GM10266 (cell line): ENCODE measurements at regions not wholly inside any gene's neighbourhood (a gene's known extent, or its start where the extent isn't known, plus 50 kb on each side); places are given as distances from the start of the nearest gene placed in this dataset.
"Not testable (repeated sequence)": the region's sequence is repeated elsewhere in the genome, so short reads cannot be mapped to it uniquely, and the experiment has no call there.

Experiments
- DNase-seq: peaks from one replicate; pipeline ENCODE4 v3.0.0; 2012; ENCODE audit errors: extremely low spot score
- TF ChIP-seq, protein P1 (sequence below): IDR thresholded peaks from 2 replicates; pipeline ENCODE4 v1.5.1; 2012; ENCODE audit warnings: mild to moderate bottlenecking, low read depth; ENCODE audit not compliant: control insufficient read depth, insufficient read depth; ENCODE audit errors: missing control alignments

DNA sequence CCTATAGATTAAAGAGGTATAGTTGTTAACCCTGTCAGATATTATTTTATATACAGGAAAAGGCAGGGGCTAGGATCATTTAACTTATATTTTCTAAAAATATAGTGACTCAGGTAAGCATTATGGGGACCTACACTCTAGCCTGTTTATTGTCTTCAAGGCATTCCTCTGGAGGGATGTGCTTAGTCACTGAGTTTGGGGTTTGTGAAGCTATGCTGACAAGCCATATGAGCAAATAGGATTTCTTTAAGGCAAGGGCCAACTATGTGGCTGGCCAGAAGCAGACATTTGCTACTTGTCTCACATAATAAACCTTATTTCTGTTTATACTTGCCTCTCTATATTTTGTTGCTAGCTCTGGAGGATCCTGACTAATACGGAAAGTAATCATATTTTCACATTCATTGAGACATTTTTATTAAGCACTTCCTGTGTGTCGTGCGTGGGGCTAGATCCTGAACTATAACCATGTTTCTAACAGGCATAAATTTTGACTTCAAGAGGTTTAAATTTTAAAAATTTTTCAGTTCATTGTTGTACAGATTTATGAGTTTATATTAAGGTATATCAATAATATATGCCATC lies 153.4 kb downstream of the OTOL1 start:
- no peak for DNase-seq
- TF ChIP-seq, protein P1, sequence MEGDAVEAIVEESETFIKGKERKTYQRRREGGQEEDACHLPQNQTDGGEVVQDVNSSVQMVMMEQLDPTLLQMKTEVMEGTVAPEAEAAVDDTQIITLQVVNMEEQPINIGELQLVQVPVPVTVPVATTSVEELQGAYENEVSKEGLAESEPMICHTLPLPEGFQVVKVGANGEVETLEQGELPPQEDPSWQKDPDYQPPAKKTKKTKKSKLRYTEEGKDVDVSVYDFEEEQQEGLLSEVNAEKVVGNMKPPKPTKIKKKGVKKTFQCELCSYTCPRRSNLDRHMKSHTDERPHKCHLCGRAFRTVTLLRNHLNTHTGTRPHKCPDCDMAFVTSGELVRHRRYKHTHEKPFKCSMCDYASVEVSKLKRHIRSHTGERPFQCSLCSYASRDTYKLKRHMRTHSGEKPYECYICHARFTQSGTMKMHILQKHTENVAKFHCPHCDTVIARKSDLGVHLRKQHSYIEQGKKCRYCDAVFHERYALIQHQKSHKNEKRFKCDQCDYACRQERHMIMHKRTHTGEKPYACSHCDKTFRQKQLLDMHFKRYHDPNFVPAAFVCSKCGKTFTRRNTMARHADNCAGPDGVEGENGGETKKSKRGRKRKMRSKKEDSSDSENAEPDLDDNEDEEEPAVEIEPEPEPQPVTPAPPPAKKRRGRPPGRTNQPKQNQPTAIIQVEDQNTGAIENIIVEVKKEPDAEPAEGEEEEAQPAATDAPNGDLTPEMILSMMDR: no peak

DNA sequence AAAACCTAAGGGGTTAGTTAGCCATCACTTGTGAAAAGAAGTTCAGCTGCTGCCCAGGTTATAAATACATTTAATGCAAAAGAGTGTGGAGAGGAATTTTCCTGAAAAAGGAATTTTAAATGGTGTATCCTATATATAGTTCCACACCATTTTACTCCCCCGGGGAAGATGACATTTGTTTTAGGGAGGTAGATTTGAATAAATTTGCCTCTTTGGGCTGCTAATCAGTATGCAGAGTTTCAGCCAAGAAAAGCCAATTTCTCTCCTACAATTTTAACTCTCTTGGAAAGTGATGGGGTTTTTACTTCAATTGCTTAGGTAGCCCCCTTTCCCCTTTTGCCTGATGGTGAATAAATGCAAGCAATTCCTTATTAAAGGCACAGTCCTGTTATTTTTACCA lies 161.2 kb downstream of the OTOL1 start:
- DNase-seq: no peak
- TF ChIP-seq, protein P1: no peak

DNA sequence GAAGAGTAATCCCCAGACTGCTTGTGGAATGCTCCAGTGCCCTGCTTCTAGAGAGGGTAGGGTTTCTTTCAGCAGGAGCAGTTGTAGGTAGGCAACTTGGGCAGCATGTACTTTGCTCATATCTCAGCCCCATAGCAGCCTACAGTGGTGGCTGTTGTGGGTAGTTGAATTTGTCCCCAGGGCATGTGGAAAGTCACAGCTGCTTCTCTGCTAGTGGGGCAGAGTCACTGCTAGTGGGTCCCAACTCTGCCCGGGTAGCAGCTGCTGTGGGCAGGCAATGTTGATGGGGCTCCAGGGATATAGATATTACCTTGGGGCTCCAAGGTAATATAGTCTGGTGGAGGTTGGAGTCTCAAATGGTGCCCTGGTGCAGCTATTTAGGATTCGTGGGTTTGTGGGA lies 174.5 kb downstream of the OTOL1 start:
- DNase-seq: no peak
- TF ChIP-seq, protein P1: no peak

DNA sequence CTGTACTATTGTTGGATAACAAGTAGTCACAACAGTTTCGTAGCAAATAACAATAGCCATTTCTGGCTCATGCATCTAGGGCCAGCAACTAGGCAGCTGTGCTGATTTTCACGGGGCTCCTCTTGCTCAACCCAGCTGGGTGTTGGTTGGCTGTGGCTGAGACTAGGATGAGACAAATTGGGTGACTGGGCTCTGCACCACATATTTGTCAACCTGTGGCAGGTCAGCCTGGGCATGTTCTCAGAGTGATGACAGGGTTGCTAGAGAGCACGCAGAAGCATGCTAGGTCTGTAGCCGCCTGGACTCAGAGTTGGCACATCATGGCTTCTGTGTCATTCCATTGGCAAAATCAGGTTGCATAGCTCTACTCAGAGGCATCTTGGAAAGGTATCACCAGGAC lies 175.9 kb downstream of the OTOL1 start:
- no peak for DNase-seq
- TF ChIP-seq, protein P1: no peak

DNA sequence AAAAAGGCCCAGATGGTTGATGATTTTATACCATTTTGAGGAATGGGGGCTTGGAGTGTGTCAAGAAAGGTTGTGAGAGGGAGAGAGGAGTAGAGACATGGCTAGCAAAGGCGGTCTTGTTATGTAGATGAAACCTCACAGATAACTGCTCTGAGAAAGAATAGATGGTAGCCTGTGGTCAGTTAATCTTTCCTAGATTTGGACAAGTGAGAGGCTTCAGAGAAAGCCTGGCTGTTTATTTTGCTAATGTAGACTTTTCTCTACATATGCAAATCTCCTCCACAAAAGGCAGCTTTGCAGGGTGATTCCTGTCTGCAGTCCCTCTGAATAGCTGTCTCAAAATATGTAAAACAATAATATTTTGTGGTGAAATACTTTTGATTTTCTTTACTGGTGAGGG lies 177.3 kb downstream of the OTOL1 start:
- TF ChIP-seq, protein P1: no peak
- DNase-seq: no peak

DNA sequence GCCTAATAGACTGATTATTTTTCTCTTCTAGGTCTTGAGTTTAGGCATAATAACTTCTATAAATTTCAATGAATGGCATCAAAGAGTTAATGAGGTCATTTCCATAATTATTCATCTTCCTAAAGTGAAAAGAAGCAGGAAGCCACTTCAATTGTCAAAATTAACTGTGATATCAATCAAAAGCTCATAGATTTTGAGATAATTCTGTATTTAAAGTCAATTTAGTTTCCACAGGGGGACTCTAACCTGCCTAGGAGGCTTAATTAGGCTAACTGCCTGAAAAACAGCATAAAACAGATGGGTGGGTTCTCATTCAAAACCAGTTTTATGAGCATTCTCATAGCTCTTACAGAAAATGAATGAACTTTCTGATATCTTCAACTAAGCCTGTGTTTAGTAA lies 177.8 kb downstream of the OTOL1 start:
- TF ChIP-seq, protein P1: no peak
- no peak for DNase-seq

DNA sequence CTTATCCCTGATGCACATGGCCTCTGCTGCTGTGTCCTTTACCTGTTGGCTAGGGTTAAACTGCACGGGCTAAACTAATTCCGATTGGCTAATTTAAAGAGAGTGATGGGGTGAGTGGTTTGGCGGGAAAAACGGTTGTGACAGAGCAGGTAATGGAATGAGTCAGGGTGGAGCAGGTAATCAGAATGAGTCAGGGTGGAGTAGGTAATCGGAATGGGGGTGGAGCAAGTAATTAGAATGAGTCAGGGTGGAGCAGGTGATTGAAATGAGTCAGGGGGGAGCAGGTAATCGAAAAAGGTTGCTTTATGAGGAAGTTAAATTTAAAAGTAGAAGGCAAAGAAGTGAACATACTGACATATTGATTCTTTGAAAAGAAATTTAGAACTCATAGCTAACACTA lies 185.2 kb downstream of the OTOL1 start:
- DNase-seq: not testable (repeated sequence)

DNA sequence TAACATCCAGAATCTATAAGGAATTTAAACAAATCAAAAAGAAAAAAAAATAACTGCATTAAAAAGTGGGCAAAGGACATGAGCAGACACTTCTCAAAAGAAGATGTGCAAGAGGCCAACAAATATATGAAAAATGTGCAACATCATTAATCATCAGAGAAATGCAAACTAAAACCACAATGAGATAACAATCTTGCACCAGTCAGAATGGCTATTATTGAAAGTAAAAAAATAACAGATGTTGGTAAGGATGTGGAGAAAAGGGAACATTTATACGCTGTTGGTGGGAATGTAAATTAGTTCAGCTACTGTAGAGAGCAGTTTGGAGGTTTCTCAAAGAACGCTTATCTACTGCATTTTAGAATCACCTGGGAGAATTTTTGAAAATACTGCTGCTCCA lies 186.1 kb downstream of the OTOL1 start:
- TF ChIP-seq, protein P1: no peak
- DNase-seq: no peak
